OCI-LY3 (cell line): ENCODE measurements at regions not wholly inside any gene's neighbourhood (a gene's known extent, or its start where the extent isn't known, plus 50 kb on each side); places are given as distances from the start of the nearest gene placed in this dataset.
"Not testable (repeated sequence)": the region's sequence is repeated elsewhere in the genome, so short reads cannot be mapped to it uniquely, and the experiment has no call there.

Experiments used
- H2AFZ ChIP-seq: fragments of 200-600, 300-600 bp; shearing (Covaris generic); 2 replicates; pipeline ENCODE4 v1.6.0; 2014; ENCODE audit warnings: antibody characterized with exemption, low read depth, low read length
- H3K27ac ChIP-seq: fragments of 200-600, 300-600 bp; sonication (generic); 2 replicates; pipeline ENCODE4 v1.5.1; 2014; ENCODE audit warnings: mild to moderate bottlenecking, low read length, moderate library complexity, mixed read lengths
- H3K27me3 ChIP-seq: fragments of 200-600, 300-600 bp; sonication (generic); 2 replicates; pipeline ENCODE4 v1.6.1; 2014; ENCODE audit warnings: low read depth, low read length, mixed read lengths
- H3K36me3 ChIP-seq: fragments of 200-600, 300-600 bp; sonication (generic); replicated peaks from 2 replicates; pipeline ENCODE3; 2014; ENCODE audit warnings: low read depth, low read length, mixed read lengths
- H3K4me1 ChIP-seq: fragments of 300-600, 200-600 bp; sonication (generic); 2 replicates; pipeline ENCODE4 v1.6.1; 2014; ENCODE audit warnings: low read length, mixed read lengths
- H3K4me2 ChIP-seq: fragments of 200-600, 300-600 bp; sonication (generic); 2 replicates; pipeline ENCODE4 v1.6.1; 2014; ENCODE audit warnings: low read length, mixed read lengths
- H3K4me3 ChIP-seq: fragments of 300-600, 200-600 bp; sonication (generic); 2 replicates; pipeline ENCODE4 v1.5.1; 2014; ENCODE audit warnings: antibody characterized with exemption, mild to moderate bottlenecking, low read length, moderate library complexity
- H3K79me2 ChIP-seq: fragments of 300-600, 200-600 bp; shearing (Covaris generic); 2 replicates; pipeline ENCODE4 v1.6.1; 2014; ENCODE audit warnings: mild to moderate bottlenecking, low read length, mixed read lengths
- H3K9ac ChIP-seq: fragments of 300-600, 200-600 bp; shearing (Covaris generic); 2 replicates; pipeline ENCODE4 v1.6.0; 2014; ENCODE audit warnings: mild to moderate bottlenecking, low read length, moderate library complexity
- H3K9me3 ChIP-seq: fragments of 200-600, 300-600 bp; shearing (Covaris generic); 2 replicates; pipeline ENCODE4 v1.6.1; 2014; ENCODE audit warnings: low read length, mixed read lengths; ENCODE audit not compliant: insufficient read depth
- H4K20me1 ChIP-seq: fragments of 200-600, 300-600 bp; sonication (generic); 2 replicates; pipeline ENCODE4 v1.6.1; 2016; ENCODE audit warnings: low read length, mixed read lengths; ENCODE audit not compliant: insufficient read depth
- EZH2phosphoT487 ChIP-seq: fragments of 200-600 bp; shearing (Covaris generic); IDR thresholded peaks from 2 replicates; pipeline ENCODE4 v1.6.1; 2018; ENCODE audit warnings: antibody characterized with exemption, mixed run types, low read depth
- TF ChIP-seq, protein P1 (sequence below): fragments of 200-600, 300-600 bp; sonication (generic); IDR thresholded peaks from 2 replicates; pipeline ENCODE4 v1.5.1; 2014; ENCODE audit warnings: antibody characterized with exemption, low read length, low read depth

- TF ChIP-seq, protein P1, sequence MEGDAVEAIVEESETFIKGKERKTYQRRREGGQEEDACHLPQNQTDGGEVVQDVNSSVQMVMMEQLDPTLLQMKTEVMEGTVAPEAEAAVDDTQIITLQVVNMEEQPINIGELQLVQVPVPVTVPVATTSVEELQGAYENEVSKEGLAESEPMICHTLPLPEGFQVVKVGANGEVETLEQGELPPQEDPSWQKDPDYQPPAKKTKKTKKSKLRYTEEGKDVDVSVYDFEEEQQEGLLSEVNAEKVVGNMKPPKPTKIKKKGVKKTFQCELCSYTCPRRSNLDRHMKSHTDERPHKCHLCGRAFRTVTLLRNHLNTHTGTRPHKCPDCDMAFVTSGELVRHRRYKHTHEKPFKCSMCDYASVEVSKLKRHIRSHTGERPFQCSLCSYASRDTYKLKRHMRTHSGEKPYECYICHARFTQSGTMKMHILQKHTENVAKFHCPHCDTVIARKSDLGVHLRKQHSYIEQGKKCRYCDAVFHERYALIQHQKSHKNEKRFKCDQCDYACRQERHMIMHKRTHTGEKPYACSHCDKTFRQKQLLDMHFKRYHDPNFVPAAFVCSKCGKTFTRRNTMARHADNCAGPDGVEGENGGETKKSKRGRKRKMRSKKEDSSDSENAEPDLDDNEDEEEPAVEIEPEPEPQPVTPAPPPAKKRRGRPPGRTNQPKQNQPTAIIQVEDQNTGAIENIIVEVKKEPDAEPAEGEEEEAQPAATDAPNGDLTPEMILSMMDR, result no peak
- no peak for TF ChIP-seq EZH2phosphoT487
- no peaks in the 10 kb centered on the region for H4K20me1 ChIP-seq
- H3K36me3 ChIP-seq, result no peaks in the 10 kb centered on the region
- no peaks in the 10 kb centered on the region; the same call in 1 of the 2 replicates for H3K4me1 ChIP-seq
- no peak overlapping the region for H3K27ac ChIP-seq
- H3K4me3 ChIP-seq, result no peak overlapping the region
- no peaks in the 10 kb centered on the region for H3K27me3 ChIP-seq
- no peak overlapping the region for H3K4me2 ChIP-seq
- H3K9me3 ChIP-seq, result peaks cover 4% of the 10 kb centered on the region; the same call in 1 of the 2 replicates
- no peaks in the 10 kb centered on the region for H3K79me2 ChIP-seq
- H2AFZ ChIP-seq, result no peak overlapping the region
- no peak overlapping the region for H3K9ac ChIP-seq
Measured at GRCh38 chr4:175091649-175092048, 173.5 kb downstream of the ADAM29 start.

- Histone ChIP-seq H3K4me1 (no peaks in the 10 kb centered on the region; the same call in 1 of the 2 replicates), H3K27ac (no peak overlapping the region), H4K20me1 (no peaks in the 10 kb centered on the region), H3K79me2 (no peaks in the 10 kb centered on the region), H2AFZ (no peak overlapping the region), H3K4me3 (no peak overlapping the region), H3K4me2 (no peak overlapping the region), H3K9ac (no peak overlapping the region), H3K27me3 (no peaks in the 10 kb centered on the region), H3K9me3 (peaks cover 4% of the 10 kb centered on the region; the same call in 1 of the 2 replicates), H3K36me3 (no peaks in the 10 kb centered on the region)
- TF ChIP-seq, protein P1, result no peak
- TF ChIP-seq EZH2phosphoT487, result no peak
Measured at GRCh38 chr4:175092114-175092513, 174.0 kb downstream of the ADAM29 start.

DNA sequence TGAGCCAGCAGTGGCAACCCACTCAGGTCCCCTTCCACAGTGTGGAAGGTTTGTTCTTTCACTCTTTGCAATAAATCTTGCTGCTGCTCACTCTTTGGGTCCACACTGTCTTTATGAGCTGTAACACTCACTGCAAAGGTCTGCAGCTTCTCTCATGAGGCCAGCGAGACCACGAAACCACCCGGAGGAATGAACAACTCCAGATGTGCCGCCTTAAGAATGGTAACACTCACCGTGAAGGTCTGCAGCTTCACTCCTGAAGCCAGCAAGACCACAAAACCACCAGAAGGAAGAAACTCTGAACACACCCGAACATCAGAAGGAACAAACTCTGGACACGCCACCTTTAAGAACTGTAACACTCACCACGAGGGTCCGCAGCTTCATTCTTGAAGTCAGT lies 174.9 kb downstream of the ADAM29 start:
- not testable (repeated sequence) for H3K9ac ChIP-seq, H3K27ac ChIP-seq, H2AFZ ChIP-seq, H3K4me1 ChIP-seq, H3K4me2 ChIP-seq, H3K4me3 ChIP-seq, H3K36me3 ChIP-seq, H4K20me1 ChIP-seq, H3K9me3 ChIP-seq, H3K79me2 ChIP-seq, H3K27me3 ChIP-seq

- H2AFZ ChIP-seq, result no peak overlapping the region
- peaks cover 5% of the 10 kb centered on the region; the same call in 1 of the 2 replicates for H3K9me3 ChIP-seq
- no peaks in the 10 kb centered on the region for H3K27me3 ChIP-seq
- no peak overlapping the region for H3K9ac ChIP-seq
- no peak for TF ChIP-seq EZH2phosphoT487
- H3K4me3 ChIP-seq, result no peak overlapping the region
- H3K27ac ChIP-seq, result no peak overlapping the region
- no peak overlapping the region for H3K4me2 ChIP-seq
- H3K79me2 ChIP-seq, result no peaks in the 10 kb centered on the region
- H4K20me1 ChIP-seq, result no peaks in the 10 kb centered on the region
- H3K36me3 ChIP-seq, result peaks cover 3% of the 10 kb centered on the region
- no peaks in the 10 kb centered on the region for H3K4me1 ChIP-seq
Measured at GRCh38 chr4:175103403-175103802, 185.2 kb downstream of the ADAM29 start.

- H3K4me1 ChIP-seq, result no peaks in the 10 kb centered on the region
- no peaks in the 10 kb centered on the region for H3K79me2 ChIP-seq
- H3K36me3 ChIP-seq, result peaks cover 18% of the 10 kb centered on the region
- H3K9me3 ChIP-seq, result peaks cover 27% of the 10 kb centered on the region; the same call in 1 of the 2 replicates
- H3K27ac ChIP-seq, result no peak overlapping the region
- no peak overlapping the region for H2AFZ ChIP-seq
- no peak overlapping the region for H3K9ac ChIP-seq
- H3K4me3 ChIP-seq, result no peak overlapping the region
- H3K27me3 ChIP-seq, result no peaks in the 10 kb centered on the region
- TF ChIP-seq, protein P1, result no peak
- no peak for TF ChIP-seq EZH2phosphoT487
- H3K4me2 ChIP-seq, result no peak overlapping the region
- no peaks in the 10 kb centered on the region for H4K20me1 ChIP-seq
Measured at GRCh38 chr4:175106301-175106700, 188.1 kb downstream of the ADAM29 start.
